SK-N-SH (cell line): ENCODE measurements at regions not wholly inside any gene's neighbourhood (a gene's known extent, or its start where the extent isn't known, plus 50 kb on each side); places are given as distances from the start of the nearest gene placed in this dataset.

Experiments
- CTCF ChIA-PET: fragments of 300-600, 350-600 bp; formaldehyde crosslinking; extraction: SDS; loops from one replicate; lab custom pipeline; 2021; lab: Yijun Ruan, JAX
- POLR2A ChIA-PET: fragments of 350-600 bp; sonication (Branson Sonifier 250); formaldehyde crosslinking; extraction: SDS; loops from one replicate; lab custom pipeline; 2020; ENCODE audit warnings: antibody characterized with exemption, inconsistent platforms; lab: Yijun Ruan, JAX
- DNase-seq: peaks from one replicate; pipeline ENCODE4 v3.0.0; 2012
- H2AFZ ChIP-seq: fragments of 200-600 bp; sonication (generic); 2 replicates; pipeline ENCODE4 v1.8.1; 2016; ENCODE audit warnings: antibody characterized with exemption, mild to moderate bottlenecking, low read depth
- H3F3A ChIP-seq: fragments of 200-600 bp; sonication (generic); replicated peaks from 2 replicates; pipeline ENCODE3; 2016; ENCODE audit warnings: antibody characterized with exemption, mild to moderate bottlenecking; ENCODE audit not compliant: insufficient read depth
- H3K27ac ChIP-seq, 2 experiments: fragments of 200-500 bp in 1 of 2; fragments of 200-600 bp in 1 of 2; sonication (Bioruptor generic) in 1 of 2; sonication (generic), shearing (Covaris generic) in 1 of 2; 2 replicates each; pipeline versions ENCODE4 v1.5.1 to v1.6.1; 2014 to 2016; ENCODE audit warnings: low read depth in 2 of 2, inconsistent platforms in 1 of 2, low read length in 1 of 2, mild to moderate bottlenecking in 1 of 2, mixed read lengths in 1 of 2
- H3K27me3 ChIP-seq: fragments of 200-600 bp; sonication (generic), shearing (Covaris generic); 2 replicates; pipeline ENCODE4 v1.6.1; 2016; ENCODE audit warnings: mixed run types; ENCODE audit not compliant: insufficient read depth
- H3K36me3 ChIP-seq, 2 experiments: fragments of 200-500 bp in 1 of 2; fragments of 200-600 bp in 1 of 2; sonication (Bioruptor generic) in 1 of 2; sonication (generic) in 1 of 2; replicated peaks in 1 of 2; 2 replicates each; pipeline versions ENCODE3 to v1.5.1; 2014 to 2016; ENCODE audit warnings: low read length in 1 of 2, mild to moderate bottlenecking in 1 of 2; ENCODE audit not compliant: insufficient read depth in 2 of 2, control insufficient read depth in 1 of 2
- H3K4me1 ChIP-seq, 2 experiments: fragments of 200-500 bp in 1 of 2; fragments of 200-600 bp in 1 of 2; sonication (Bioruptor generic) in 1 of 2; sonication (generic), shearing (Covaris generic) in 1 of 2; 2 replicates each; pipeline versions ENCODE4 v1.5.1 to v1.6.1; 2014 to 2016; ENCODE audit warnings: low read depth in 1 of 2, low read length in 1 of 2, mixed run types in 1 of 2; ENCODE audit not compliant: insufficient read depth in 2 of 2, control insufficient read depth in 1 of 2
- H3K4me2 ChIP-seq: fragments of 200-600 bp; sonication (generic), shearing (Covaris generic); 2 replicates; pipeline ENCODE4 v1.6.1; 2017; ENCODE audit warnings: mixed run types
- H3K4me3 ChIP-seq, 2 experiments: fragments of 200-500 bp in 1 of 2; fragments of 200-600 bp in 1 of 2; sonication (Bioruptor generic) in 1 of 2; sonication (generic), shearing (Covaris generic) in 1 of 2; 2 replicates each; pipeline versions ENCODE4 v1.5.1 to v1.8.1; 2014 to 2016; ENCODE audit warnings: low read depth in 2 of 2, inconsistent platforms in 1 of 2, low read length in 1 of 2, mild to moderate bottlenecking in 1 of 2, mixed read lengths in 1 of 2, moderate library complexity in 1 of 2
- H3K79me2 ChIP-seq: fragments of 200-600 bp; sonication (generic); 2 replicates; pipeline ENCODE4 v1.8.1; 2017; ENCODE audit warnings: mild to moderate bottlenecking; ENCODE audit not compliant: insufficient read depth
- H3K9ac ChIP-seq: fragments of 200-600 bp; sonication (generic); 2 replicates; pipeline ENCODE4 v1.6.1; 2017; ENCODE audit warnings: mixed run types
- H3K9me2 ChIP-seq: fragments of 200-600 bp; sonication (generic); 2 replicates; pipeline ENCODE4 v1.6.1; 2017; ENCODE audit warnings: mixed run types
- H3K9me3 ChIP-seq: fragments of 200-600 bp; sonication (generic); 2 replicates; pipeline ENCODE4 v1.6.1; 2017; ENCODE audit warnings: mixed run types, mild to moderate bottlenecking, moderate library complexity
- H4K20me1 ChIP-seq: fragments of 200-600 bp; sonication (generic); 2 replicates; pipeline ENCODE4 v1.6.1; 2017; ENCODE audit warnings: mild to moderate bottlenecking, mixed run types; ENCODE audit not compliant: insufficient read depth
- GABPA ChIP-seq: IDR thresholded peaks from 2 replicates; pipeline ENCODE4 v1.4.0; 2012; ENCODE audit warnings: low read depth, mild to moderate bottlenecking
- GATA2 ChIP-seq: sonication (generic); formaldehyde crosslinking; IDR thresholded peaks from 2 replicates; pipeline ENCODE4 v1.5.0; 2020; ENCODE audit warnings: mild to moderate bottlenecking, missing genetic modification reagents
- MEF2A ChIP-seq: IDR thresholded peaks from 2 replicates; pipeline ENCODE4 v1.4.0; 2012; ENCODE audit warnings: low read depth, borderline replicate concordance
- POLR2AphosphoS5 ChIP-seq: IDR thresholded peaks from 2 replicates; pipeline ENCODE4 v1.6.1; 2012; ENCODE audit warnings: low read depth, low read length
- RAD21 ChIP-seq: IDR thresholded peaks from 2 replicates; pipeline ENCODE4 v1.6.1; 2012; ENCODE audit warnings: mild to moderate bottlenecking, low read length
- SIN3A ChIP-seq: IDR thresholded peaks from 2 replicates; pipeline ENCODE4 v1.6.1; 2012; ENCODE audit warnings: low read depth, mild to moderate bottlenecking, low read length, moderate library complexity, borderline replicate concordance
- SMC3 ChIP-seq: IDR thresholded peaks from 2 replicates; pipeline ENCODE4 v1.6.1; 2012; ENCODE audit warnings: low read depth, low read length, improper control_type of control experiment
- TCF12 ChIP-seq: IDR thresholded peaks from 2 replicates; pipeline ENCODE4 v1.4.0; 2012
- TEAD4 ChIP-seq: IDR thresholded peaks from 2 replicates; pipeline ENCODE4 v1.4.0; 2012; ENCODE audit warnings: mild to moderate bottlenecking, borderline replicate concordance; ENCODE audit not compliant: insufficient read depth
- WGBS: methylation state at CpG from one replicate; pipeline ENCODE4 v1.1.6; 2017; ENCODE audit warnings: low lambda C conversion rate; 5-methylcytosine and 5-hydroxymethylcytosine counted together
- TF ChIP-seq, protein P1 (sequence below): IDR thresholded peaks from 2 replicates; pipeline ENCODE4 v1.6.1; 2012; ENCODE audit warnings: mild to moderate bottlenecking, low read depth, low read length, moderate library complexity
- TF ChIP-seq, protein P2 (sequence below): fragments of 150-350 bp; IDR thresholded peaks from 2 replicates; pipeline ENCODE4 v1.6.1; 2017; ENCODE audit warnings: antibody characterized with exemption, low read length, low read depth, borderline replicate concordance
- TF ChIP-seq, protein P3 (sequence below): IDR thresholded peaks from 2 replicates; pipeline ENCODE4 v1.4.0; 2012; ENCODE audit warnings: low read depth
- TF ChIP-seq, protein P4 (sequence below): fragments of 150-350 bp; IDR thresholded peaks from 2 replicates; pipeline ENCODE4 v1.6.1; 2016; ENCODE audit warnings: mild to moderate bottlenecking, low read depth, low read length

DNA sequence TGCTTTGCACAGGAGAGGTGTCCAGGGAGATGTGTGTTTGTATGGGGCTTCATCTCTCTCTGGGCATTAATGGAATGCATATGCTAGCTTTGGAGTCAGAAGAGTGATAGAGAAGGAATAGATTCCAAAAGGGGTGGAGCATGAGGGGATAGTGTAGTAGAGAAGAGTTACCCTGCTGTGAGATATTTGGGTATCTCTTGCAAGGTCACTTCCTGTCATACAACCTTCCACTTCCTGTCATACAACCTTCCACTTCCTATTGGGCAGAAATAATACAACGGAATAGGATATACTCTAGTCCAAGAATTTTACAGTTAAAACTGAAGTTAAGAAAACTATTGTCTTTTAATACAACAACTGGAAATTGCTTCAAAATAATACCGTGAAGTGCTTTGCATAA is 351.8 kb upstream of the FMN2 start:
- Histone ChIP-seq H3K9me3 (no peaks in the 10 kb centered on the region), H3F3A (no peaks in the 10 kb centered on the region), H3K4me1 (peaks cover 0 to 33% of the 10 kb centered on the region in 2 experiments; a peak in 2 of 4 replicates), H3K4me2 (no peak overlapping the region), H3K27me3 (no peaks in the 10 kb centered on the region), H4K20me1 (no peaks in the 10 kb centered on the region), H3K9me2 (no peaks in the 10 kb centered on the region), H3K36me3 (no peaks in the 10 kb centered on the region), H2AFZ (no peak overlapping the region), H3K79me2 (no peaks in the 10 kb centered on the region), H3K27ac (no peak overlapping the region; a peak in 1 of 4 replicates), H3K4me3 (no peak overlapping the region), H3K9ac (no peak overlapping the region)
- no peak for DNase-seq
- POLR2A ChIA-PET = no interaction called here
- 88% methylated on average over 2 of the region's 2 CpGs for WGBS
- CTCF ChIA-PET = no interaction called here
- TF ChIP-seq TEAD4 = no peak
- TF ChIP-seq GABPA = no peak; the same call in 1 of the 2 replicates
- no peak for TF ChIP-seq MEF2A
- TF ChIP-seq POLR2AphosphoS5 = no peak
- no peak for TF ChIP-seq GATA2 (CRISPR knock-in tag)
- no peak for TF ChIP-seq SMC3
- TF ChIP-seq, protein P1, sequence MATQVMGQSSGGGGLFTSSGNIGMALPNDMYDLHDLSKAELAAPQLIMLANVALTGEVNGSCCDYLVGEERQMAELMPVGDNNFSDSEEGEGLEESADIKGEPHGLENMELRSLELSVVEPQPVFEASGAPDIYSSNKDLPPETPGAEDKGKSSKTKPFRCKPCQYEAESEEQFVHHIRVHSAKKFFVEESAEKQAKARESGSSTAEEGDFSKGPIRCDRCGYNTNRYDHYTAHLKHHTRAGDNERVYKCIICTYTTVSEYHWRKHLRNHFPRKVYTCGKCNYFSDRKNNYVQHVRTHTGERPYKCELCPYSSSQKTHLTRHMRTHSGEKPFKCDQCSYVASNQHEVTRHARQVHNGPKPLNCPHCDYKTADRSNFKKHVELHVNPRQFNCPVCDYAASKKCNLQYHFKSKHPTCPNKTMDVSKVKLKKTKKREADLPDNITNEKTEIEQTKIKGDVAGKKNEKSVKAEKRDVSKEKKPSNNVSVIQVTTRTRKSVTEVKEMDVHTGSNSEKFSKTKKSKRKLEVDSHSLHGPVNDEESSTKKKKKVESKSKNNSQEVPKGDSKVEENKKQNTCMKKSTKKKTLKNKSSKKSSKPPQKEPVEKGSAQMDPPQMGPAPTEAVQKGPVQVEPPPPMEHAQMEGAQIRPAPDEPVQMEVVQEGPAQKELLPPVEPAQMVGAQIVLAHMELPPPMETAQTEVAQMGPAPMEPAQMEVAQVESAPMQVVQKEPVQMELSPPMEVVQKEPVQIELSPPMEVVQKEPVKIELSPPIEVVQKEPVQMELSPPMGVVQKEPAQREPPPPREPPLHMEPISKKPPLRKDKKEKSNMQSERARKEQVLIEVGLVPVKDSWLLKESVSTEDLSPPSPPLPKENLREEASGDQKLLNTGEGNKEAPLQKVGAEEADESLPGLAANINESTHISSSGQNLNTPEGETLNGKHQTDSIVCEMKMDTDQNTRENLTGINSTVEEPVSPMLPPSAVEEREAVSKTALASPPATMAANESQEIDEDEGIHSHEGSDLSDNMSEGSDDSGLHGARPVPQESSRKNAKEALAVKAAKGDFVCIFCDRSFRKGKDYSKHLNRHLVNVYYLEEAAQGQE = no peak
- TF ChIP-seq, protein P2, sequence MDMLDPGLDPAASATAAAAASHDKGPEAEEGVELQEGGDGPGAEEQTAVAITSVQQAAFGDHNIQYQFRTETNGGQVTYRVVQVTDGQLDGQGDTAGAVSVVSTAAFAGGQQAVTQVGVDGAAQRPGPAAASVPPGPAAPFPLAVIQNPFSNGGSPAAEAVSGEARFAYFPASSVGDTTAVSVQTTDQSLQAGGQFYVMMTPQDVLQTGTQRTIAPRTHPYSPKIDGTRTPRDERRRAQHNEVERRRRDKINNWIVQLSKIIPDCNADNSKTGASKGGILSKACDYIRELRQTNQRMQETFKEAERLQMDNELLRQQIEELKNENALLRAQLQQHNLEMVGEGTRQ = no peak
- no peak for TF ChIP-seq RAD21
- TF ChIP-seq, protein P3, sequence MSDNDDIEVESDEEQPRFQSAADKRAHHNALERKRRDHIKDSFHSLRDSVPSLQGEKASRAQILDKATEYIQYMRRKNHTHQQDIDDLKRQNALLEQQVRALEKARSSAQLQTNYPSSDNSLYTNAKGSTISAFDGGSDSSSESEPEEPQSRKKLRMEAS = no peak
- no peak for TF ChIP-seq SIN3A
- TF ChIP-seq, protein P4, sequence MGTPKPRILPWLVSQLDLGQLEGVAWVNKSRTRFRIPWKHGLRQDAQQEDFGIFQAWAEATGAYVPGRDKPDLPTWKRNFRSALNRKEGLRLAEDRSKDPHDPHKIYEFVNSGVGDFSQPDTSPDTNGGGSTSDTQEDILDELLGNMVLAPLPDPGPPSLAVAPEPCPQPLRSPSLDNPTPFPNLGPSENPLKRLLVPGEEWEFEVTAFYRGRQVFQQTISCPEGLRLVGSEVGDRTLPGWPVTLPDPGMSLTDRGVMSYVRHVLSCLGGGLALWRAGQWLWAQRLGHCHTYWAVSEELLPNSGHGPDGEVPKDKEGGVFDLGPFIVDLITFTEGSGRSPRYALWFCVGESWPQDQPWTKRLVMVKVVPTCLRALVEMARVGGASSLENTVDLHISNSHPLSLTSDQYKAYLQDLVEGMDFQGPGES = no peak
- no peak for TF ChIP-seq TCF12
